Stomach (tissue), 8 donors: ENCODE measurements at regions not wholly inside any gene's neighbourhood (a gene's known extent, or its start where the extent isn't known, plus 50 kb on each side); places are given as distances from the start of the nearest gene placed in this dataset.

ENCODE experiments used
- DNase-seq, 2 donors: peaks; one replicate each; pipeline versions ENCODE4 v3.0.0 to v3.0.0-alpha.2; 2013 to 2019
- H3K27ac ChIP-seq, 5 donors: fragments of 200-600 bp in 4 of 5; sonication (generic) in 4 of 5; one replicate each; pipeline ENCODE4 v1.5.1; 2013 to 2019; ENCODE audit warnings: mild to moderate bottlenecking in 1 of 5, moderate library complexity in 1 of 5
- H3K27me3 ChIP-seq, 3 donors: fragments of 200-600 bp; sonication (generic); one replicate each; pipeline ENCODE4 v1.5.1; 2017 to 2019; ENCODE audit warnings: mixed run types in 1 of 3
- H3K36me3 ChIP-seq, 4 donors: fragments of 200-600 bp; sonication (generic); 1 replicate in 3 of 4; 2 replicates in 1 of 4; pipeline ENCODE4 v1.5.1; 2016 to 2019
- H3K4me1 ChIP-seq, 4 donors: fragments of 200-600 bp; sonication (generic); one replicate each; pipeline ENCODE4 v1.5.1; 2016 to 2019
- H3K4me3 ChIP-seq, 4 donors: fragments of 200-600 bp; sonication (generic) in 3 of 4; one replicate each; pipeline ENCODE4 v1.5.1; 2016 to 2019; ENCODE audit warnings: mild to moderate bottlenecking in 1 of 4
- H3K9me3 ChIP-seq, 4 donors: fragments of 200-600 bp; sonication (generic); one replicate each; pipeline ENCODE4 v1.5.1; 2016 to 2019
- EP300 ChIP-seq: sonication (generic); formaldehyde crosslinking; IDR thresholded peaks from one replicate; pipeline ENCODE4 v1.6.1; 2017; ENCODE audit warnings: antibody characterized with exemption
- POLR2A ChIP-seq, 4 donors: fragments of 450-650 bp; IDR thresholded peaks; one replicate each; pipeline ENCODE4 v1.6.1; 2016; ENCODE audit warnings: antibody characterized with exemption in 4 of 4, control low read depth in 2 of 4, mild to moderate bottlenecking in 1 of 4, moderate library complexity in 1 of 4
- POLR2AphosphoS5 ChIP-seq, 3 donors: sonication (generic); formaldehyde crosslinking; IDR thresholded peaks; one replicate each; pipeline ENCODE4 v1.6.1; 2016; ENCODE audit warnings: antibody characterized with exemption in 3 of 3
- WGBS, 5 donors: extraction: QIAGEN DNeasy Blood & Tissue Kit in 3 of 5; methylation state at CpG; one replicate each; pipeline versions ENCODE4 v1.1.5 to v1.1.7; 2013 to 2018; 5-methylcytosine and 5-hydroxymethylcytosine counted together
- intact Hi-C: fragments of 100-400 bp; cut with DNase I; formaldehyde crosslinking; loops from one replicate; pipeline ENCODE4 v1.15.1; 2023; ENCODE audit warnings: low total_unique reads
- TF ChIP-seq, protein P1 (sequence below), 7 experiments: fragments of 450-650 bp in 4 of 7; fragments of 200-600 bp in 3 of 7; sonication (generic) in 3 of 7; IDR thresholded peaks; one replicate each; pipeline ENCODE4 v1.5.1; 2016 to 2019; ENCODE audit warnings: antibody characterized with exemption in 7 of 7, control low read depth in 2 of 7, mild to moderate bottlenecking in 1 of 7
- donor health status: healthy with polysubstance abuse.
- donor health status: Bipolar disorder and iron deficiency.
- donor health status: healthy.

DNA sequence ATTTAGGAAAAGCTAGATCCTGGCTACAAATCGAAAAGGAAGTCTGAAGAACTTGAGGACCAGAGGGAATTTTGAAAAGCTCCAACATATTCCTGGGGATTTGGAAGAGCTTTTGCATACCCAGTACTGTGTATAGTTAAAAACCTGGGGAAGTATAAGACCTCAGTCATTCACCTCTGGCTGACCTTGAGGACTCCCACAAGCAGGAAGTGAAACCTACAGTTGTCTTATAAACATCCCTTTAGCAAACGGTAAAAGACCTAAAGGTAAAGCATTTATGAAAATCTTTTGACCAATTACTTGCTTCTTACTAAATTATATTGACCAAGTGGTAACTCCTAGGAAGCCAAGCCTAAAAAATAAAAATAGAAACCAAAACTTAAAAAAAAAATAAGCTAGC is 175.0 kb downstream of the HAO1 start:
- intact Hi-C loops: no loop called here
- no peaks in the 10 kb centered on the region for H3K9me3 ChIP-seq
- no peaks in the 10 kb centered on the region for H3K36me3 ChIP-seq
- H3K4me1 ChIP-seq: no peaks in the 10 kb centered on the region
- no peak overlapping the region for H3K4me3 ChIP-seq
- H3K27ac ChIP-seq: no peak overlapping the region
- TF ChIP-seq POLR2A (IDR thresholded peaks at IDR 0.05): no peak
- no peak for TF ChIP-seq EP300
- TF ChIP-seq, protein P1, sequence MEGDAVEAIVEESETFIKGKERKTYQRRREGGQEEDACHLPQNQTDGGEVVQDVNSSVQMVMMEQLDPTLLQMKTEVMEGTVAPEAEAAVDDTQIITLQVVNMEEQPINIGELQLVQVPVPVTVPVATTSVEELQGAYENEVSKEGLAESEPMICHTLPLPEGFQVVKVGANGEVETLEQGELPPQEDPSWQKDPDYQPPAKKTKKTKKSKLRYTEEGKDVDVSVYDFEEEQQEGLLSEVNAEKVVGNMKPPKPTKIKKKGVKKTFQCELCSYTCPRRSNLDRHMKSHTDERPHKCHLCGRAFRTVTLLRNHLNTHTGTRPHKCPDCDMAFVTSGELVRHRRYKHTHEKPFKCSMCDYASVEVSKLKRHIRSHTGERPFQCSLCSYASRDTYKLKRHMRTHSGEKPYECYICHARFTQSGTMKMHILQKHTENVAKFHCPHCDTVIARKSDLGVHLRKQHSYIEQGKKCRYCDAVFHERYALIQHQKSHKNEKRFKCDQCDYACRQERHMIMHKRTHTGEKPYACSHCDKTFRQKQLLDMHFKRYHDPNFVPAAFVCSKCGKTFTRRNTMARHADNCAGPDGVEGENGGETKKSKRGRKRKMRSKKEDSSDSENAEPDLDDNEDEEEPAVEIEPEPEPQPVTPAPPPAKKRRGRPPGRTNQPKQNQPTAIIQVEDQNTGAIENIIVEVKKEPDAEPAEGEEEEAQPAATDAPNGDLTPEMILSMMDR (IDR thresholded peaks at IDR 0.05): no peak
- no peak for TF ChIP-seq POLR2AphosphoS5 (IDR thresholded peaks at IDR 0.05)
- no peaks in the 10 kb centered on the region for H3K27me3 ChIP-seq
- WGBS, 5 donors: 47 to 57% (median 53%) methylated on average over 2 of the region's 2 CpGs
- DNase-seq: peak in 1 of 2 donors; percentile 7

DNA sequence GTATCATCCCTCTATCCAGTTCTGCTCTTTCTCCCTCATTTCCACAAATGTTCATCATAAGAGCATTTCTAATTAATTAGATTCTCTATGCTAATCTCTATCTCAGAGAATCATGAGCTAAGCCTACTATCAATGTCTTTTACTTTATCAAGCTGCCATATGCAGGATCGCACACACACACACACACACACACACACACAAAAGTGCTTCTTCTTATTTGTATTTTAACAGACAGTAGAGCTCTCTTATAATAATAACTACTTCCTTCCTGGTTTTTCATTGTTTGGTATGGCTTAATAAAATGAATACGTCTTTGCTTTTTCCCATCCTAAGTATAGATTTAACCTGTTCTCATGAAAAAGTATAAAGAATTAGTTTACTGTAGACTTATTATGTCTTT is 170.2 kb downstream of the HAO1 start:
- H3K4me1 ChIP-seq: no peaks in the 10 kb centered on the region
- intact Hi-C loops: no loop called here
- H3K27me3 ChIP-seq: no peaks in the 10 kb centered on the region
- H3K36me3 ChIP-seq: no peaks in the 10 kb centered on the region
- H3K9me3 ChIP-seq: no peaks in the 10 kb centered on the region
- 56 to 90% (median 80%) methylated on average over 2 of the region's 2 CpGs for WGBS, 5 donors
- no peak overlapping the region for H3K4me3 ChIP-seq
- TF ChIP-seq, protein P1 (IDR thresholded peaks at IDR 0.05): no peak
- TF ChIP-seq POLR2A (IDR thresholded peaks at IDR 0.05): no peak
- no peak for TF ChIP-seq POLR2AphosphoS5 (IDR thresholded peaks at IDR 0.05)
- H3K27ac ChIP-seq: no peak overlapping the region
- DNase-seq: no peak

- DNase-seq: peak in 1 of 2 donors; percentile 40
These were observed 169.7 kb downstream of the HAO1 start for GRCh38 chr20:7770578-7770977.

GRCh38 chr20:7772371-7772770 is 167.9 kb downstream of the HAO1 start:
- H3K27me3 ChIP-seq: no peaks in the 10 kb centered on the region
- no peaks in the 10 kb centered on the region for H3K36me3 ChIP-seq
- TF ChIP-seq EP300 (no peak), POLR2A (IDR thresholded peaks at IDR 0.05) (no peak), POLR2AphosphoS5 (IDR thresholded peaks at IDR 0.05) (no peak)
- TF ChIP-seq, protein P1 (IDR thresholded peaks at IDR 0.05): no peak
- H3K4me1 ChIP-seq: no peaks in the 10 kb centered on the region
- WGBS, 5 donors: 63 to 83% (median 72%) methylated on average over 2 of the region's 2 CpGs
- H3K27ac ChIP-seq: no peak overlapping the region
- H3K9me3 ChIP-seq: peaks cover 0 to 11% (median 5%) of the 10 kb centered on the region in 4 donors
- no peak overlapping the region for H3K4me3 ChIP-seq
- intact Hi-C loops: no loop called here
- DNase-seq: no peak

More at GRCh38 chr20:7770578-7770977, 169.7 kb downstream of the HAO1 start:
- Histone ChIP-seq H3K4me1 (no peaks in the 10 kb centered on the region), H3K27me3 (no peaks in the 10 kb centered on the region), H3K36me3 (no peaks in the 10 kb centered on the region), H3K9me3 (no peaks in the 10 kb centered on the region), H3K4me3 (no peak overlapping the region), H3K27ac (no peak overlapping the region)
- TF ChIP-seq EP300 (no peak), POLR2A (IDR thresholded peaks at IDR 0.05) (no peak), POLR2AphosphoS5 (IDR thresholded peaks at IDR 0.05) (no peak)
- TF ChIP-seq, protein P1 (IDR thresholded peaks at IDR 0.05): no peak
- WGBS, 5 donors: 57 to 73% (median 67%) methylated on average over 2 of the region's 2 CpGs
- intact Hi-C loops: no loop called here
